ENCODE measurements at regions not wholly inside any gene's neighbourhood (a gene's known extent, or its start where the extent isn't known, plus 50 kb on each side); places are given as distances from the start of the nearest gene placed in this dataset.

- DNase-seq = no peak
Observed at GRCh38 chr4:62199291-62199810, 999.2 kb downstream of the ADGRL3 start.

GRCh38 chr4:62196338-62196737 lies 996.2 kb downstream of the ADGRL3 start:
- no peak for DNase-seq

- no peak for DNase-seq
Observed at GRCh38 chr4:62194342-62194741, 994.2 kb downstream of the ADGRL3 start.

GRCh38 chr4:62193761-62194160 lies 993.6 kb downstream of the ADGRL3 start:
- DNase-seq = no peak

- DNase-seq = no peak
Observed at GRCh38 chr4:62191451-62192240, 991.5 kb downstream of the ADGRL3 start.

GRCh38 chr4:62170235-62170634 lies 970.1 kb downstream of the ADGRL3 start:
- DNase-seq = no peak

- no peak for DNase-seq
Observed at GRCh38 chr4:62168681-62169080, 968.6 kb downstream of the ADGRL3 start.

- DNase-seq = no peak
Observed at GRCh38 chr4:62162606-62163005, 962.5 kb downstream of the ADGRL3 start.

GRCh38 chr4:62161446-62161845 lies 961.3 kb downstream of the ADGRL3 start:
- no peak for DNase-seq

- no peak for DNase-seq
Observed at GRCh38 chr4:62159876-62160275, 959.8 kb downstream of the ADGRL3 start.

GRCh38 chr4:62159306-62159705 lies 959.2 kb downstream of the ADGRL3 start:
- no peak for DNase-seq

GRCh38 chr4:62156205-62156604 lies 956.1 kb downstream of the ADGRL3 start:
- no peak for DNase-seq

- no peak for DNase-seq
Observed at GRCh38 chr4:62145276-62145675, 945.1 kb downstream of the ADGRL3 start.

- no peak for DNase-seq
Observed at GRCh38 chr4:62144431-62144830, 944.3 kb downstream of the ADGRL3 start.

- no peak for DNase-seq
Observed at GRCh38 chr4:62135565-62136156, 935.5 kb downstream of the ADGRL3 start.

GRCh38 chr4:62133977-62134376 lies 933.9 kb downstream of the ADGRL3 start:
- no peak for DNase-seq

GRCh38 chr4:62133101-62133897 lies 933.2 kb downstream of the ADGRL3 start:
- no peak for DNase-seq

GRCh38 chr4:62131049-62131448 lies 930.9 kb downstream of the ADGRL3 start:
- DNase-seq = no peak

- no peak for DNase-seq
Observed at GRCh38 chr4:62130637-62131036, 930.5 kb downstream of the ADGRL3 start.

- no peak for DNase-seq
Observed at GRCh38 chr4:62130230-62130629, 930.1 kb downstream of the ADGRL3 start.
